C4-2B (cell line): ENCODE measurements at regions not wholly inside any gene's neighbourhood (a gene's known extent, or its start where the extent isn't known, plus 50 kb on each side); places are given as distances from the start of the nearest gene placed in this dataset.

Experiments used
- CTCF ChIP-seq: fragments of 450-650 bp; conservative IDR thresholded peaks from 2 replicates; pipeline ENCODE4 v1.5.1; 2017; ENCODE audit warnings: mild to moderate bottlenecking
- ZFX ChIP-seq: fragments of 450-650 bp; IDR thresholded peaks from 2 replicates; pipeline ENCODE4 v1.6.1; 2017

GRCh38 chr20:11076434-11077105 lies 402.8 kb upstream of the JAG1 start:
- TF ChIP-seq CTCF (no peak), ZFX (no peak)
